ENCODE measurements at regions not wholly inside any gene's neighbourhood (a gene's known extent, or its start where the extent isn't known, plus 50 kb on each side); places are given as distances from the start of the nearest gene placed in this dataset.
"Not testable (repeated sequence)": the region's sequence is repeated elsewhere in the genome, so short reads cannot be mapped to it uniquely, and the experiment has no call there.

DNA sequence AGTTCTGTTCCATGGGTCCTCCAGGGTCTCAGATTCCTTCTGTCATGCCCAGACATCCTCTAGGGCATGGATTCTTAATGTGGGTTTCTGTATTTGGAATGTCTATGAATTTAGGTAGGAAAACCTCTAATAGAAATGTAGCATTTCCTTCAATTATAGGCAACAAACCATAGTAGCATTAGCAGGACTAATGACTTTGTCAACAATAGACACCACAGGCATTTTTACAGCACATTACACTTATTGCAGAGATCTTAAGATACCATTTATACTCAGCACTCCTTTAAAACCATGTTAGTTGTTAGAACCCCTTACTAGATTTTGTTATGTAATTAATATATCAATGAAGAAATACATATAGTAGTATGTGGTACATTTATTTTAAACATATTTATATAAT, 77.8 kb upstream of the TBC1D5 start (continued):
- TF ChIP-seq POLR2A (IDR thresholded peaks at IDR 0.05; ENCODE audit: low read length), result no peak
- TF ChIP-seq RARB (CRISPR knock-in tag; IDR thresholded peaks at IDR 0.05), result no peak

DNA sequence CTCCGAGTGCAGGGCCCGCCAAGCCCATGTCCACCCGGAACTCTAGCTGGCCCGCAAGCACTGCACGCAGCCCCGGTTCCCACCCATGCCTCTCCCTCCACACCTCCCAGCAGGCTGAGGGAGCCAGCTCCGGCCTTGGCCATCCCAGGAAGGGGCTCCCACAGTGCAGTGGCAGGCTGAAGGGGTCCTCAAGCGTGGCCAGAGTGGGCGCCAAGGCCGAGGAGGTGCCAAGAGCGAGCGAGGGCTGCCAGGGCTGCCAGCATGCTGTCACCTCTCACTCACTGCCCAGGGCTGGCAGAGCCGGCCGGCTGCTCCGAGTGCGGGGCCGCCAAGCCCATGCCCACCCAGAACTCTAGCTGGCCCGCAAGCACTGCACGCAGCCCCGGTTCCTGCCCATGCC, 75.5 kb upstream of the TBC1D5 start:
- DNase-seq (ENCODE audit: low read depth in 1 of 2, low spot score in 1 of 2); ATAC-seq; H3K4me1 ChIP-seq; H3K4me3 ChIP-seq; POLR2A ChIA-PET; H3K4me2 ChIP-seq; H3K9me3 ChIP-seq; FAIRE-seq; H3K27ac ChIP-seq: not testable (repeated sequence)
- WGBS (ENCODE audit: missing lambda C conversion rate), result 84% methylated on average over 19 of the region's 20 CpGs
- CTCF ChIA-PET, result interaction anchor here (0.6 kb wide), 1 partner anchor 1528 kb away, joined by 3 read pairs; no protein-coding TSS in a partner anchor

DNA sequence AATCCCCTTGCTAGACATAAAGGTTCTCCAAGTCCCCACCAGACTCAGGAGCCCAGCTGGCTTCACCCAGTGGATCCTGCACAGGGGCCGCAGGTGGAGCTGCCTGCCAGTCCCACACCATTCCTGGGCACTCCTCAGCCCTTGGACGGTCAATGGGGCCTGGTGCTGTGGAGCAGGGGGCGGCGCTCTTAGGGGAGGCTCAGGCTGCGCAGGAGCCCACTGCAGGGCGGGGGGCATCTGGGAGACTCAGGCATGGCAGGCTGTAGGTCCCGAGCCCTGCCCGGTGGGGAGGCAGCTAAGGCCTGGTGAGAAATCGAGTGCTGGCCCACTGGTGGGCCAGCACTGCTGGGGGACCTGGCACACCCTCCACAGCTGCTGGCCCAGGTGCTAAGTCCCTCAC, 75.1 kb upstream of the TBC1D5 start:
- WGBS (ENCODE audit: missing lambda C conversion rate), result no CpG with 5 or more reads among the region's 9 CpGs
- no peak overlapping the region for H3K4me2 ChIP-seq
- H3K9me3 ChIP-seq, result no peaks in the 10 kb centered on the region
- POLR2A ChIA-PET, result no interaction called here
- DNase-seq (ENCODE audit: low read depth in 1 of 2, low spot score in 1 of 2) (no peak), ATAC-seq (no peak), FAIRE-seq (no peak)
- CTCF ChIA-PET, result interaction anchor here (2.1 kb wide), 1 partner anchor 24 kb away, joined by 10 read pairs; no protein-coding TSS in a partner anchor
- no peak overlapping the region for H3K27ac ChIP-seq
- H3K4me3 ChIP-seq, result no peak overlapping the region
- TF ChIP-seq CEBPB (IDR thresholded peaks at IDR 0.05) (no peak), RNF2 (IDR thresholded peaks at IDR 0.05; ENCODE audit: borderline replicate concordance, low read depth) (no peak), POLR2AphosphoS2 (conservative IDR thresholded peaks at IDR 0.05; ENCODE audit: low read length) (no peak), NR3C1 (IDR thresholded peaks at IDR 0.05) (no peak), POLR2A (IDR thresholded peaks at IDR 0.05; ENCODE audit: low read length) (no peak), SREBF2 (IDR thresholded peaks at IDR 0.05) (no peak), ZSCAN20 (CRISPR knock-in tag; IDR thresholded peaks at IDR 0.05) (no peak), EHF (CRISPR knock-in tag; IDR thresholded peaks at IDR 0.05) (no peak), BHLHE40 (IDR thresholded peaks at IDR 0.05; ENCODE audit: low read depth, low read length) (no peak), MAZ (IDR thresholded peaks at IDR 0.05; ENCODE audit: borderline replicate concordance, low read depth, low read length) (no peak), RCOR1 (IDR thresholded peaks at IDR 0.05; ENCODE audit: low read depth, low read length) (no peak), MYC (IDR thresholded peaks at IDR 0.05; ENCODE audit: borderline replicate concordance, low read length) (no peak), PHF8 (IDR thresholded peaks at IDR 0.05; ENCODE audit: borderline replicate concordance, low read depth) (no peak), FOSB (CRISPR knock-in tag; IDR thresholded peaks at IDR 0.05) (no peak), ZNF302 (CRISPR knock-in tag; IDR thresholded peaks at IDR 0.05) (no peak), RARB (CRISPR knock-in tag; IDR thresholded peaks at IDR 0.05) (no peak)
- TF ChIP-seq, protein P1, sequence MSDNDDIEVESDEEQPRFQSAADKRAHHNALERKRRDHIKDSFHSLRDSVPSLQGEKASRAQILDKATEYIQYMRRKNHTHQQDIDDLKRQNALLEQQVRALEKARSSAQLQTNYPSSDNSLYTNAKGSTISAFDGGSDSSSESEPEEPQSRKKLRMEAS (IDR thresholded peaks at IDR 0.05), result no peak
- TF ChIP-seq, protein P2, sequence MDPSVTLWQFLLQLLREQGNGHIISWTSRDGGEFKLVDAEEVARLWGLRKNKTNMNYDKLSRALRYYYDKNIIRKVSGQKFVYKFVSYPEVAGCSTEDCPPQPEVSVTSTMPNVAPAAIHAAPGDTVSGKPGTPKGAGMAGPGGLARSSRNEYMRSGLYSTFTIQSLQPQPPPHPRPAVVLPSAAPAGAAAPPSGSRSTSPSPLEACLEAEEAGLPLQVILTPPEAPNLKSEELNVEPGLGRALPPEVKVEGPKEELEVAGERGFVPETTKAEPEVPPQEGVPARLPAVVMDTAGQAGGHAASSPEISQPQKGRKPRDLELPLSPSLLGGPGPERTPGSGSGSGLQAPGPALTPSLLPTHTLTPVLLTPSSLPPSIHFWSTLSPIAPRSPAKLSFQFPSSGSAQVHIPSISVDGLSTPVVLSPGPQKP (IDR thresholded peaks at IDR 0.05; ENCODE audit: low read depth, low read length), result no peak
- TF ChIP-seq, protein P3, sequence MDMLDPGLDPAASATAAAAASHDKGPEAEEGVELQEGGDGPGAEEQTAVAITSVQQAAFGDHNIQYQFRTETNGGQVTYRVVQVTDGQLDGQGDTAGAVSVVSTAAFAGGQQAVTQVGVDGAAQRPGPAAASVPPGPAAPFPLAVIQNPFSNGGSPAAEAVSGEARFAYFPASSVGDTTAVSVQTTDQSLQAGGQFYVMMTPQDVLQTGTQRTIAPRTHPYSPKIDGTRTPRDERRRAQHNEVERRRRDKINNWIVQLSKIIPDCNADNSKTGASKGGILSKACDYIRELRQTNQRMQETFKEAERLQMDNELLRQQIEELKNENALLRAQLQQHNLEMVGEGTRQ (IDR thresholded peaks at IDR 0.05), result no peak
- TF ChIP-seq, protein P4, sequence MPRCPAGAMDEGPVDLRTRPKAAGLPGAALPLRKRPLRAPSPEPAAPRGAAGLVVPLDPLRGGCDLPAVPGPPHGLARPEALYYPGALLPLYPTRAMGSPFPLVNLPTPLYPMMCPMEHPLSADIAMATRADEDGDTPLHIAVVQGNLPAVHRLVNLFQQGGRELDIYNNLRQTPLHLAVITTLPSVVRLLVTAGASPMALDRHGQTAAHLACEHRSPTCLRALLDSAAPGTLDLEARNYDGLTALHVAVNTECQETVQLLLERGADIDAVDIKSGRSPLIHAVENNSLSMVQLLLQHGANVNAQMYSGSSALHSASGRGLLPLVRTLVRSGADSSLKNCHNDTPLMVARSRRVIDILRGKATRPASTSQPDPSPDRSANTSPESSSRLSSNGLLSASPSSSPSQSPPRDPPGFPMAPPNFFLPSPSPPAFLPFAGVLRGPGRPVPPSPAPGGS (IDR thresholded peaks at IDR 0.05), result no peak
- no peaks in the 10 kb centered on the region for H3K4me1 ChIP-seq

DNA sequence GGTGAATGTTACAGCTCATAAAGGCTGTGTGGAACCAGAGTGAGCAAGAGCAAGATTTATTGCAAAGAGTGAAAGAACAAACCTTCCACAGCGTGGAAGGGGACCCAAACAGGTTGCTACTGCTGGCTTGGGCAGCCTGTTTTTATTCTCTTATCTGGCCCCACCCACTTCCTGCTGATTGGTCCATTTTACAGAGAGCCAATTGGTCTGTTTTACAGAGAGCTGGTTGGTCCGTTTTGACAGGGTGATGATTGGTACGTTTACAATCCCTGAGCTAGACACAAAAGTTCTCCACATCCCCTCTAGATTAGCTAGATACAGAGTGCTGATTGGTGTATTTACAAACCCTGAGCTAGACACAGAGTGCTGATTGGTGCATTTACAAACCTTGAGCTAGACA, 74.4 kb upstream of the TBC1D5 start:
- FAIRE-seq; H3K9me3 ChIP-seq; H3K27ac ChIP-seq; ATAC-seq; H3K4me2 ChIP-seq; DNase-seq (ENCODE audit: low read depth in 1 of 2, low spot score in 1 of 2); POLR2A ChIA-PET; H3K4me3 ChIP-seq; H3K4me1 ChIP-seq: not testable (repeated sequence)
- CTCF ChIA-PET, result interaction anchor here (2.1 kb wide), 1 partner anchor 25 kb away, joined by 10 read pairs; no protein-coding TSS in a partner anchor
- WGBS (ENCODE audit: missing lambda C conversion rate), result 63% methylated on average over 3 of the region's 3 CpGs

DNA sequence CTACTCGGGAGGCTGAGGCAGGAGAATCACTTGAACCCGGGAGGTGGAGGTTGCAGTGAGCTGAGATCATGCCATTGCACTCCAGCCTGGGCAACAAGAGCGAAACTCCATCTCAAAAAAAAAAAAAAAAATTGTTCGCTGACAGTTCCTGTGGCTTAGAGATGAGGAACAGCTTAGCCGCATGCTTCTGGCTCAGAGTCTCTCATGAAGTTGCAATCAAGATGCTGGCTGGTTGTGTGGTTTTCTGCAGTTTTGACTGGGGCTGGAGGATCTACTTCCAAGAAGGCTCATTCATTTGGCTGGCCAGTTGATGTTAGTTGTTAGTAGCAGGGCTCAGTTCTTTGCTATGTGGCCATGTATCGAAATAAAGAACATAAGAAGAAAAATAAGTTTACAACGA, 69.9 kb upstream of the TBC1D5 start:
- ATAC-seq; FAIRE-seq; H3K9me3 ChIP-seq; H3K4me2 ChIP-seq; H3K4me1 ChIP-seq; POLR2A ChIA-PET; DNase-seq (ENCODE audit: low read depth in 1 of 2, low spot score in 1 of 2); H3K27ac ChIP-seq; H3K4me3 ChIP-seq: not testable (repeated sequence)
- 67% methylated on average over 7 of the region's 7 CpGs for WGBS (ENCODE audit: missing lambda C conversion rate)
- CTCF ChIA-PET, result interaction anchor here (1.5 kb wide), 1 partner anchor 12 kb away, joined by 3 read pairs; no protein-coding TSS in a partner anchor

Data from A549 (cell line).